Activated T-cell treated with anti-CD3 and anti-CD28 coated beads for 48 hours (primary cell): ENCODE measurements at regions not wholly inside any gene's neighbourhood (a gene's known extent, or its start where the extent isn't known, plus 50 kb on each side); places are given as distances from the start of the nearest gene placed in this dataset.

Experiments used
- DNase-seq: peaks from one replicate; pipeline ENCODE4 v3.0.0-alpha.2; 2020; ENCODE audit warnings: low read depth

GRCh38 chr6:80728101-80728750 lies 621.8 kb downstream of the BCKDHB start:
- DNase-seq, result no peak

- no peak for DNase-seq
Observed at GRCh38 chr6:80725156-80725930, 618.9 kb downstream of the BCKDHB start.

GRCh38 chr6:80720824-80721223 lies 614.4 kb downstream of the BCKDHB start:
- no peak for DNase-seq

- no peak for DNase-seq
Observed at GRCh38 chr6:80714513-80714912, 608.0 kb downstream of the BCKDHB start.

GRCh38 chr6:80698459-80698858 lies 592.0 kb downstream of the BCKDHB start:
- no peak for DNase-seq

GRCh38 chr6:80696268-80696667 lies 589.8 kb downstream of the BCKDHB start:
- no peak for DNase-seq

- no peak for DNase-seq
Observed at GRCh38 chr6:80690551-80691131, 584.2 kb downstream of the BCKDHB start.

GRCh38 chr6:80689716-80690395 lies 583.4 kb downstream of the BCKDHB start:
- no peak for DNase-seq

GRCh38 chr6:80679992-80680391 lies 573.5 kb downstream of the BCKDHB start:
- no peak for DNase-seq

GRCh38 chr6:80676386-80676785 lies 569.9 kb downstream of the BCKDHB start:
- DNase-seq, result no peak

- DNase-seq, result no peak
Observed at GRCh38 chr6:80674669-80675068, 568.2 kb downstream of the BCKDHB start.

GRCh38 chr6:80673367-80673766 lies 566.9 kb downstream of the BCKDHB start:
- no peak for DNase-seq

- DNase-seq, result no peak
Observed at GRCh38 chr6:80667006-80667405, 560.5 kb downstream of the BCKDHB start.

- no peak for DNase-seq
Observed at GRCh38 chr6:80658926-80659325, 552.5 kb downstream of the BCKDHB start.

GRCh38 chr6:80647156-80647555 lies 540.7 kb downstream of the BCKDHB start:
- DNase-seq, result no peak

GRCh38 chr6:80643881-80644280 lies 537.4 kb downstream of the BCKDHB start:
- no peak for DNase-seq

- no peak for DNase-seq
Observed at GRCh38 chr6:80642452-80642851, 536.0 kb downstream of the BCKDHB start.

GRCh38 chr6:80641591-80641990 lies 535.1 kb downstream of the BCKDHB start:
- no peak for DNase-seq

- no peak for DNase-seq
Observed at GRCh38 chr6:80640176-80640575, 533.7 kb downstream of the BCKDHB start.

- no peak for DNase-seq
Observed at GRCh38 chr6:80639181-80639629, 532.7 kb downstream of the BCKDHB start.

- no peak for DNase-seq
Observed at GRCh38 chr6:80638213-80639055, 532.0 kb downstream of the BCKDHB start.

GRCh38 chr6:80637312-80637711 lies 530.8 kb downstream of the BCKDHB start:
- no peak for DNase-seq
